SK-N-SH (cell line): ENCODE measurements at regions not wholly inside any gene's neighbourhood (a gene's known extent, or its start where the extent isn't known, plus 50 kb on each side); places are given as distances from the start of the nearest gene placed in this dataset.

Source experiments
- CTCF ChIA-PET: fragments of 300-600, 350-600 bp; formaldehyde crosslinking; extraction: SDS; loops from one replicate; lab custom pipeline; 2021; lab: Yijun Ruan, JAX
- POLR2A ChIA-PET: fragments of 350-600 bp; sonication (Branson Sonifier 250); formaldehyde crosslinking; extraction: SDS; loops from one replicate; lab custom pipeline; 2020; ENCODE audit warnings: antibody characterized with exemption, inconsistent platforms; lab: Yijun Ruan, JAX
- DNase-seq: peaks from one replicate; pipeline ENCODE4 v3.0.0; 2012
- H2AFZ ChIP-seq: fragments of 200-600 bp; sonication (generic); 2 replicates; pipeline ENCODE4 v1.8.1; 2016; ENCODE audit warnings: antibody characterized with exemption, mild to moderate bottlenecking, low read depth
- H3F3A ChIP-seq: fragments of 200-600 bp; sonication (generic); replicated peaks from 2 replicates; pipeline ENCODE3; 2016; ENCODE audit warnings: antibody characterized with exemption, mild to moderate bottlenecking; ENCODE audit not compliant: insufficient read depth
- H3K27ac ChIP-seq, 2 experiments: fragments of 200-500 bp in 1 of 2; fragments of 200-600 bp in 1 of 2; sonication (Bioruptor generic) in 1 of 2; sonication (generic), shearing (Covaris generic) in 1 of 2; 2 replicates each; pipeline versions ENCODE4 v1.5.1 to v1.6.1; 2014 to 2016; ENCODE audit warnings: low read depth in 2 of 2, inconsistent platforms in 1 of 2, low read length in 1 of 2, mild to moderate bottlenecking in 1 of 2, mixed read lengths in 1 of 2
- H3K27me3 ChIP-seq: fragments of 200-600 bp; sonication (generic), shearing (Covaris generic); 2 replicates; pipeline ENCODE4 v1.6.1; 2016; ENCODE audit warnings: mixed run types; ENCODE audit not compliant: insufficient read depth
- H3K36me3 ChIP-seq, 2 experiments: fragments of 200-500 bp in 1 of 2; fragments of 200-600 bp in 1 of 2; sonication (Bioruptor generic) in 1 of 2; sonication (generic) in 1 of 2; replicated peaks in 1 of 2; 2 replicates each; pipeline versions ENCODE3 to v1.5.1; 2014 to 2016; ENCODE audit warnings: low read length in 1 of 2, mild to moderate bottlenecking in 1 of 2; ENCODE audit not compliant: insufficient read depth in 2 of 2, control insufficient read depth in 1 of 2
- H3K4me1 ChIP-seq, 2 experiments: fragments of 200-500 bp in 1 of 2; fragments of 200-600 bp in 1 of 2; sonication (Bioruptor generic) in 1 of 2; sonication (generic), shearing (Covaris generic) in 1 of 2; 2 replicates each; pipeline versions ENCODE4 v1.5.1 to v1.6.1; 2014 to 2016; ENCODE audit warnings: low read depth in 1 of 2, low read length in 1 of 2, mixed run types in 1 of 2; ENCODE audit not compliant: insufficient read depth in 2 of 2, control insufficient read depth in 1 of 2
- H3K4me2 ChIP-seq: fragments of 200-600 bp; sonication (generic), shearing (Covaris generic); 2 replicates; pipeline ENCODE4 v1.6.1; 2017; ENCODE audit warnings: mixed run types
- H3K4me3 ChIP-seq, 2 experiments: fragments of 200-500 bp in 1 of 2; fragments of 200-600 bp in 1 of 2; sonication (Bioruptor generic) in 1 of 2; sonication (generic), shearing (Covaris generic) in 1 of 2; 2 replicates each; pipeline versions ENCODE4 v1.5.1 to v1.8.1; 2014 to 2016; ENCODE audit warnings: low read depth in 2 of 2, inconsistent platforms in 1 of 2, low read length in 1 of 2, mild to moderate bottlenecking in 1 of 2, mixed read lengths in 1 of 2, moderate library complexity in 1 of 2
- H3K79me2 ChIP-seq: fragments of 200-600 bp; sonication (generic); 2 replicates; pipeline ENCODE4 v1.8.1; 2017; ENCODE audit warnings: mild to moderate bottlenecking; ENCODE audit not compliant: insufficient read depth
- H3K9ac ChIP-seq: fragments of 200-600 bp; sonication (generic); 2 replicates; pipeline ENCODE4 v1.6.1; 2017; ENCODE audit warnings: mixed run types
- H3K9me2 ChIP-seq: fragments of 200-600 bp; sonication (generic); 2 replicates; pipeline ENCODE4 v1.6.1; 2017; ENCODE audit warnings: mixed run types
- H3K9me3 ChIP-seq: fragments of 200-600 bp; sonication (generic); 2 replicates; pipeline ENCODE4 v1.6.1; 2017; ENCODE audit warnings: mixed run types, mild to moderate bottlenecking, moderate library complexity
- H4K20me1 ChIP-seq: fragments of 200-600 bp; sonication (generic); 2 replicates; pipeline ENCODE4 v1.6.1; 2017; ENCODE audit warnings: mild to moderate bottlenecking, mixed run types; ENCODE audit not compliant: insufficient read depth
- CHD2 ChIP-seq: fragments of 150-350 bp; IDR thresholded peaks from 2 replicates; pipeline ENCODE4 v1.6.1; 2018; ENCODE audit warnings: low read length; ENCODE audit not compliant: partially characterized antibody
- FOSL2 ChIP-seq: IDR thresholded peaks from 2 replicates; pipeline ENCODE4 v1.4.0; 2012; ENCODE audit warnings: low read depth, mild to moderate bottlenecking, moderate library complexity, borderline replicate concordance
- FOXM1 ChIP-seq: IDR thresholded peaks from 2 replicates; pipeline ENCODE4 v1.4.0; 2012; ENCODE audit warnings: low read depth, mild to moderate bottlenecking
- GABPA ChIP-seq: IDR thresholded peaks from 2 replicates; pipeline ENCODE4 v1.4.0; 2012; ENCODE audit warnings: low read depth, mild to moderate bottlenecking
- GATA2 ChIP-seq: sonication (generic); formaldehyde crosslinking; IDR thresholded peaks from 2 replicates; pipeline ENCODE4 v1.5.0; 2020; ENCODE audit warnings: mild to moderate bottlenecking, missing genetic modification reagents
- JUND ChIP-seq: IDR thresholded peaks from 2 replicates; pipeline ENCODE4 v1.4.0; 2012
- MEF2A ChIP-seq: IDR thresholded peaks from 2 replicates; pipeline ENCODE4 v1.4.0; 2012; ENCODE audit warnings: low read depth, borderline replicate concordance
- MXI1 ChIP-seq: IDR thresholded peaks from 2 replicates; pipeline ENCODE4 v1.6.1; 2012; ENCODE audit warnings: mild to moderate bottlenecking, low read depth, low read length, improper control_type of control experiment
- NFIC ChIP-seq: IDR thresholded peaks from 2 replicates; pipeline ENCODE4 v1.4.0; 2012; ENCODE audit warnings: borderline replicate concordance
- NRF1 ChIP-seq: IDR thresholded peaks from 2 replicates; pipeline ENCODE4 v1.6.1; 2012; ENCODE audit warnings: low read depth, mild to moderate bottlenecking, low read length
- POLR2AphosphoS5 ChIP-seq: IDR thresholded peaks from 2 replicates; pipeline ENCODE4 v1.6.1; 2012; ENCODE audit warnings: low read depth, low read length
- RAD21 ChIP-seq: IDR thresholded peaks from 2 replicates; pipeline ENCODE4 v1.6.1; 2012; ENCODE audit warnings: mild to moderate bottlenecking, low read length
- RCOR1 ChIP-seq: fragments of 150-350 bp; IDR thresholded peaks from 2 replicates; pipeline ENCODE4 v1.6.1; 2017; ENCODE audit warnings: antibody characterized with exemption, low read length
- RFX5 ChIP-seq: IDR thresholded peaks from 2 replicates; pipeline ENCODE4 v1.6.1; 2012; ENCODE audit warnings: mild to moderate bottlenecking, improper control_type of control experiment, low read length
- WGBS: methylation state at CpG from one replicate; pipeline ENCODE4 v1.1.6; 2017; ENCODE audit warnings: low lambda C conversion rate; 5-methylcytosine and 5-hydroxymethylcytosine counted together
- TF ChIP-seq, protein P1 (sequence below): fragments of 150-350 bp; IDR thresholded peaks from 2 replicates; pipeline ENCODE4 v1.6.1; 2016; ENCODE audit warnings: mild to moderate bottlenecking, low read depth, low read length
- TF ChIP-seq, protein P2 (sequence below): fragments of 200-600 bp; sonication (generic); IDR thresholded peaks from 2 replicates; pipeline ENCODE4 v1.6.1; 2017; ENCODE audit warnings: antibody characterized with exemption, mild to moderate bottlenecking, moderate library complexity
- TF ChIP-seq, protein P3 (sequence below): IDR thresholded peaks from 2 replicates; pipeline ENCODE4 v1.4.0; 2012; ENCODE audit warnings: low read depth
- TF ChIP-seq, protein P4 (sequence below): IDR thresholded peaks from 2 replicates; pipeline ENCODE4; 2012
- TF ChIP-seq, protein P5 (sequence below): IDR thresholded peaks from 2 replicates; pipeline ENCODE4 v1.4.0; 2012; ENCODE audit warnings: low read depth, borderline replicate concordance

DNA sequence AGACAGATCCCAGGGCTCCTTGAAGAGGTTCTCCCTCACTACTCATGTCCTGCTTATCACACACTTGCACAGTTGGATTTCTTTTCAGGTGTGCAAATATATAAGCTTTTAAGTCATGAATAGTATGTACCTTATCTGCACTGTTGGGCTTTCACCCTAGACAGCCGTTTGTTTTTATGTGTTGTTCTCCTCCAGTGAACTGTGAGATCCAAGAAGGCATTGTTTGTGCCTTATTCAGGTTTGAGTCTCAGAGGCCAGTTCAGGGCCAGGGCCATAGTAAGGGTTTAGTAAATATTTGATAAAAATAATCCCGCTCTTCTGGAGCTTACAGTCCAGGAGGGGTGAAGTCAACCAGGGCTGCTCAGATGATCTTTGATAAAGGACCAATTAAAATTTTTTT is 480.0 kb downstream of the TMEM38B start:
- CTCF ChIA-PET: no interaction called here
- no peak for DNase-seq
- 9% methylated on average over 2 of the region's 2 CpGs for WGBS

DNA sequence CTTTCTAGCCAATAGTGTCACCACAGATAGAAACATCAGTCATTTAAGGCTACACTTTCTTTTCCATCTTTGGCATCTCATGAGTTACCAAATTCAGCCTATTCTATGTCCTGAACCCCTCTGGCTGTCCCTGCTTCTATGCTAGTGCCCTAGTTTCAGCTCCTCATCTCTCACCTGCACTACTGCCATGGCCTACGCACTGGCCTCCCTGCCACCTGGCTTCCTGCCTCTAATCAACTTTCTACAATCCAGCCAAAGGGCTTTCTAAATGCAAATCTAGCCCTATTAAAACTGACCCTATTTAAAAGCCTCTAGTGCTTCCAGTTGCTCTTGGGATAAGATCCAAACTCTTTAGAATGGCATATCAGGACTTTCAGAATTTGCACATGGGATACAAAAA is 482.9 kb downstream of the TMEM38B start:
- no peak overlapping the region for H3K4me3 ChIP-seq
- no peaks in the 10 kb centered on the region for H3K4me1 ChIP-seq
- no peak for DNase-seq
- H4K20me1 ChIP-seq: no peaks in the 10 kb centered on the region
- H3K36me3 ChIP-seq: no peaks in the 10 kb centered on the region
- no peak overlapping the region for H3K9ac ChIP-seq
- POLR2A ChIA-PET: no interaction called here
- 30% methylated on average over 1 of the region's 1 CpG for WGBS
- no peaks in the 10 kb centered on the region for H3K9me3 ChIP-seq
- H2AFZ ChIP-seq: no peak overlapping the region
- H3K27me3 ChIP-seq: no peaks in the 10 kb centered on the region
- H3K9me2 ChIP-seq: no peaks in the 10 kb centered on the region
- CTCF ChIA-PET: no interaction called here
- H3K27ac ChIP-seq: no peak overlapping the region
- TF ChIP-seq CHD2: no peak
- no peak for TF ChIP-seq JUND
- no peak for TF ChIP-seq NRF1
- TF ChIP-seq MEF2A: no peak
- TF ChIP-seq, protein P1, sequence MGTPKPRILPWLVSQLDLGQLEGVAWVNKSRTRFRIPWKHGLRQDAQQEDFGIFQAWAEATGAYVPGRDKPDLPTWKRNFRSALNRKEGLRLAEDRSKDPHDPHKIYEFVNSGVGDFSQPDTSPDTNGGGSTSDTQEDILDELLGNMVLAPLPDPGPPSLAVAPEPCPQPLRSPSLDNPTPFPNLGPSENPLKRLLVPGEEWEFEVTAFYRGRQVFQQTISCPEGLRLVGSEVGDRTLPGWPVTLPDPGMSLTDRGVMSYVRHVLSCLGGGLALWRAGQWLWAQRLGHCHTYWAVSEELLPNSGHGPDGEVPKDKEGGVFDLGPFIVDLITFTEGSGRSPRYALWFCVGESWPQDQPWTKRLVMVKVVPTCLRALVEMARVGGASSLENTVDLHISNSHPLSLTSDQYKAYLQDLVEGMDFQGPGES: no peak
- no peak for TF ChIP-seq RAD21
- no peak for TF ChIP-seq GATA2 (CRISPR knock-in tag)
- TF ChIP-seq GABPA: no peak
- TF ChIP-seq FOXM1: no peak
- no peak overlapping the region for H3K4me2 ChIP-seq
- H3F3A ChIP-seq: no peaks in the 10 kb centered on the region
- H3K79me2 ChIP-seq: no peaks in the 10 kb centered on the region

More for the DNA sequence above, 480.0 kb downstream of the TMEM38B start:
- H4K20me1 ChIP-seq: no peaks in the 10 kb centered on the region
- H3K27me3 ChIP-seq: no peaks in the 10 kb centered on the region
- H2AFZ ChIP-seq: no peak overlapping the region
- H3K4me3 ChIP-seq: no peak overlapping the region
- no peaks in the 10 kb centered on the region for H3F3A ChIP-seq
- no peak overlapping the region for H3K27ac ChIP-seq
- TF ChIP-seq, protein P2, sequence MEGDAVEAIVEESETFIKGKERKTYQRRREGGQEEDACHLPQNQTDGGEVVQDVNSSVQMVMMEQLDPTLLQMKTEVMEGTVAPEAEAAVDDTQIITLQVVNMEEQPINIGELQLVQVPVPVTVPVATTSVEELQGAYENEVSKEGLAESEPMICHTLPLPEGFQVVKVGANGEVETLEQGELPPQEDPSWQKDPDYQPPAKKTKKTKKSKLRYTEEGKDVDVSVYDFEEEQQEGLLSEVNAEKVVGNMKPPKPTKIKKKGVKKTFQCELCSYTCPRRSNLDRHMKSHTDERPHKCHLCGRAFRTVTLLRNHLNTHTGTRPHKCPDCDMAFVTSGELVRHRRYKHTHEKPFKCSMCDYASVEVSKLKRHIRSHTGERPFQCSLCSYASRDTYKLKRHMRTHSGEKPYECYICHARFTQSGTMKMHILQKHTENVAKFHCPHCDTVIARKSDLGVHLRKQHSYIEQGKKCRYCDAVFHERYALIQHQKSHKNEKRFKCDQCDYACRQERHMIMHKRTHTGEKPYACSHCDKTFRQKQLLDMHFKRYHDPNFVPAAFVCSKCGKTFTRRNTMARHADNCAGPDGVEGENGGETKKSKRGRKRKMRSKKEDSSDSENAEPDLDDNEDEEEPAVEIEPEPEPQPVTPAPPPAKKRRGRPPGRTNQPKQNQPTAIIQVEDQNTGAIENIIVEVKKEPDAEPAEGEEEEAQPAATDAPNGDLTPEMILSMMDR: no peak
- no peak for TF ChIP-seq FOSL2
- TF ChIP-seq, protein P3, sequence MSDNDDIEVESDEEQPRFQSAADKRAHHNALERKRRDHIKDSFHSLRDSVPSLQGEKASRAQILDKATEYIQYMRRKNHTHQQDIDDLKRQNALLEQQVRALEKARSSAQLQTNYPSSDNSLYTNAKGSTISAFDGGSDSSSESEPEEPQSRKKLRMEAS: no peak
- no peak for TF ChIP-seq POLR2AphosphoS5
- TF ChIP-seq FOXM1: no peak
- TF ChIP-seq CHD2: no peak
- TF ChIP-seq RCOR1: no peak
- TF ChIP-seq NRF1: no peak
- TF ChIP-seq, protein P4, sequence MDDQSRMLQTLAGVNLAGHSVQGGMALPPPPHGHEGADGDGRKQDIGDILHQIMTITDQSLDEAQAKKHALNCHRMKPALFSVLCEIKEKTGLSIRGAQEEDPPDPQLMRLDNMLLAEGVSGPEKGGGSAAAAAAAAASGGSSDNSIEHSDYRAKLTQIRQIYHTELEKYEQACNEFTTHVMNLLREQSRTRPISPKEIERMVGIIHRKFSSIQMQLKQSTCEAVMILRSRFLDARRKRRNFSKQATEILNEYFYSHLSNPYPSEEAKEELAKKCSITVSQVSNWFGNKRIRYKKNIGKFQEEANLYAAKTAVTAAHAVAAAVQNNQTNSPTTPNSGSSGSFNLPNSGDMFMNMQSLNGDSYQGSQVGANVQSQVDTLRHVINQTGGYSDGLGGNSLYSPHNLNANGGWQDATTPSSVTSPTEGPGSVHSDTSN: no peak
- TF ChIP-seq, protein P5, sequence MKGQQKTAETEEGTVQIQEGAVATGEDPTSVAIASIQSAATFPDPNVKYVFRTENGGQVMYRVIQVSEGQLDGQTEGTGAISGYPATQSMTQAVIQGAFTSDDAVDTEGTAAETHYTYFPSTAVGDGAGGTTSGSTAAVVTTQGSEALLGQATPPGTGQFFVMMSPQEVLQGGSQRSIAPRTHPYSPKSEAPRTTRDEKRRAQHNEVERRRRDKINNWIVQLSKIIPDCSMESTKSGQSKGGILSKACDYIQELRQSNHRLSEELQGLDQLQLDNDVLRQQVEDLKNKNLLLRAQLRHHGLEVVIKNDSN: no peak
- TF ChIP-seq NFIC: no peak
- no peak for TF ChIP-seq GATA2 (CRISPR knock-in tag)
- TF ChIP-seq RFX5: no peak
- TF ChIP-seq MXI1: no peak
- TF ChIP-seq RAD21: no peak
- H3K79me2 ChIP-seq: no peaks in the 10 kb centered on the region
- H3K4me1 ChIP-seq: no peaks in the 10 kb centered on the region
- no peaks in the 10 kb centered on the region for H3K9me2 ChIP-seq
- H3K9me3 ChIP-seq: no peaks in the 10 kb centered on the region
- POLR2A ChIA-PET: no interaction called here
- no peak overlapping the region for H3K9ac ChIP-seq
- no peaks in the 10 kb centered on the region for H3K36me3 ChIP-seq
- H3K4me2 ChIP-seq: no peak overlapping the region
